HG03159 (cell line): ENCODE measurements at regions not wholly inside any gene's neighbourhood (a gene's known extent, or its start where the extent isn't known, plus 50 kb on each side); places are given as distances from the start of the nearest gene placed in this dataset.
"Not testable (repeated sequence)": the region's sequence is repeated elsewhere in the genome, so short reads cannot be mapped to it uniquely, and the experiment has no call there.

Experiments used
- ATAC-seq: cut with Tn5 transposase; IDR thresholded peaks from one replicate; pipeline ENCODE4 v1.9.1; 2021; ENCODE audit warnings: mild to moderate bottlenecking, moderate library complexity; ENCODE audit not compliant: unreplicated experiment

DNA sequence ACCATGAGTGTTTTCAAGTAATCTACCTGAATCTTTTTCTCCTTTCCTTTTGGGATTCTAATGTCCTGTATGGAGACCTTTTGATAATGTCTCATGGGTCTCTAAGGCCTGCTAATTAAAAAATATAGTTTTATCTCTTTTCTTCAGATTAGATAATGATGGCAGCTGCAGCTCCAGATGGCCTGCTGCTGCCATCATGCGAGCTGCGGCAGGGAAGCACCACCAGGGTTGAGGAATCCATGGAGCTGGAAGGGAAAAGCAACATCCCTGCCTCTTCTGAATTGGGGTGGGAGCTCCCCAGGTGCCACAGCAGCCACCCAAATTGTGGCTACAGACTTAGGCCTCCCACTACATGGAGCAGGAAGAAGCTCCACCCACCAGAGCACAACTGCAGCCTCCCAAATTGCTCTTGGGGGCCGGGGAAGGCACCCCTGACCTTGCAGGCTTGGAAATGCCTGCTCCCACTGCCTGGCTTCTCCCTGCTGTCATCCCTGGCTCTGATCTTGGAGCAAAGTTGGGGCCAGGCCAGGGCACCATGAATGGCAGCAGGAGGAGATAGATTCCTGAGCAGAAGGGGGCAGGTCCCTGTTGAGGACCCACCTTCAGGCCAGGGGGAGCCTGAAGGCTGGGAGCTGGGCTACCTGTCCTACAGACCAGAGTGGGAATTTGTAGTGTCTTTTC lies 189.6 kb upstream of the MAN1A1 start:
- ATAC-seq = no peak

DNA sequence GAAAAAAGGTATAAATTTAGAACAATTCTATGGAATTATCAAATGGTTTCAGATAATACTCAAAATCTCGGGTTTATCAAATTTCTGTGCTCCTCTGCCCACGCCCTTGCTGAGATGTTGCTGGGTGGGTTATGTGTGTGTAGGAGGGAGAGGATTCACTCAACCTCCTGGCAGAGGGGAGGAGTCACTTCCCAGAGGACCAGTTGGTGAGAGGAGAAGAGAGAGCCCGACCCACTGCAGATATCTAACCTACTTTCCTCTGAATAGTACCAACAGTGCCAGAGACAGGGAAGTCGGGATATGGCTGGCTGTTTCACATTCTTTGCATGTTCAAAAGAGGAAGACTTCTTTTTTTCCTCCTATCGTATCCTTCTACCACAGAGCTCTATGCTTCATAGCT lies 187.1 kb upstream of the MAN1A1 start:
- no peak for ATAC-seq

DNA sequence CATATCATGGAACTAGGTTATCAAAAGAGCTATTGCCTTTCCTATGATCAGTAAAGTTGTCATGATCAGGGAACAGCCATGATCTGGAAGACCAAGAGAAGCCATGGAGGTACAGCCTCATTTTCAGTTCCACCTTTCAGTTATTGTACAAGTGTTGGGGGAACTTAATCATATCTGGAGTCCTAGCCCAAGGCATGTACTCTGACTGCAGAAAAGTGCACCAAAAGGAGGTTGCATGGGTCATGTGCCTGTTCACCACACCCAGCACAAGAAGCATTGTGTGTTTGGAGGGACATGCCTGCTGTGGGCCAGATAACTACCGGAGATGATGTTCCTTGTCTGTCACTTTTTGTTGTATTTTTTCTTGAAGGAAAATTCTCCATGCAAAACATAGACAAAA lies 185.8 kb upstream of the MAN1A1 start:
- ATAC-seq = no peak

DNA sequence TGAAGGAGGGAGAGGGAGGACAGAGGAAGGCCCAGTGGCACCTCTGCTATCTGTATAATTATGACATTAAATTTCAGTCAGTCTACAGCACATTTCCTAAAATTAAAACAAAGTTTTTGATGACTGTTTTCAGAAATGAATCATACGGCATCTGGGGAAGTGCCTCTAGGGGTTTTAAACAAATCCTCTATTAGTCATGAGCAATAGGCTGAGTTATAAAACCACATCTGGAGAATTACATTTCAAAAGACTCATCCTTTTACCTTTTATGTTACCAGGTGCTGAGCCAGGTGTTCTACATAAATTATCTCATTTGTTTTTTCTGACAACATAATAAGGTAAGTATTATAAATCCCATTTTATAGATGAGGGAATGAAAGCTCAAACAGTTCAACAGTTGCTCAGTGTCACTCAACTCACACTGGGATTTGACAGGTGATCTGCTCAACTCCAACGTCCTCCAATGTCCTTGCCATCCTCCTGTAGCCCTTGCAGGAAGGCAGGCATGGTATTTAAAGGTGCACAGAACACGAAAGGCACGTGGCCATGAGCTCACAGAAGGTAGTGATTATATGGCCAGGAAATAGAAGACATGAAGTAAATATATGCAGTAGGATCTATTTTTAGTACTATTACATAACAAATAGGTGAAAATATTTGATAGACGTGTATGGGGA lies 184.2 kb upstream of the MAN1A1 start:
- peak; percentile 62 for ATAC-seq

DNA sequence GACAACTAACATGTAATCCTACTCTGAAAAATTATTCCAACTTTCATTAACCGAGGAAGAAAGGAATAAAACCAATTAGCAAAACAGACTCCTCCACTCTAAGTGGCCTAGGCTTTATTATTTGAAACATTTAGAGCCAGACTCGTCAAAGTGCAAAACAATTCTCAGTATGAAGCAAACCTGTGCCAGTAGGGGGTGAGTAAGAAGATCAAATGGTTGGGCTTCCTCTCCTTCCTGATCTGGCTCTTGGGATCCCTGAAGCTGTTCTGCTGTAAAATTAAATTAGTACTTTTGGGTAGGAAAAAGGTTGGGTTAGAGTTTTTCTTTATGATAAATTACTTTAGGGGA lies 177.6 kb upstream of the MAN1A1 start:
- no peak for ATAC-seq

DNA sequence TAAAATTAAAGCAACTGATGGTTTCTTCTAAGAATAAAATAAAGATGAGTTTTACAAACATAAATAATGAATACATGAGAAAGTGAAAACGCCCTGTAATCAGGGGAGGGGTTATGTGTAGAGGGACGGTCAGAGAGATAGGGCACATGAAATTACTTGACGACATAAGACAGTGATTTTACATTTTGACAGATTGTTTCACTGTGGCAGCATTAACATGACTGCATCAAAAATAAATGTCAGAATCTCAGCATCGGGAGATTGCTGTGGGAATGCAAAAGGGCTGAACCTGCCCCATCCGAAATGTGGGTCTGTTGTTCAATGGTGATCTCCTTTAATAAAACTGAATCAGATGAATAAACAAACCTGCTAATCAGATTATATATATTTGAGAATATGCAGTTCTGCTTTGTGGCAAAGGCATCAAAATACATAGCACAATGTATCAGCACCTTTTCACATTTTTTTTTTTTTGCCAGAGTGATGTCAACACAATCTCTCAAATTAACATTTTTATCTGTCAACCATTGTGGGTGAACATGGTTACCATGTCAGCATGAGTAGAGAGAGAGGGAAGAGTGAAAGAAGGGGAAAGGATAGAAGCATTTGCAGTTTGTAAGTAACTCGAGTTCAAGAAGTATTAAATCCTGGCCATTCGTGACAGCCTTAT lies 177.1 kb upstream of the MAN1A1 start:
- ATAC-seq = no peak

DNA sequence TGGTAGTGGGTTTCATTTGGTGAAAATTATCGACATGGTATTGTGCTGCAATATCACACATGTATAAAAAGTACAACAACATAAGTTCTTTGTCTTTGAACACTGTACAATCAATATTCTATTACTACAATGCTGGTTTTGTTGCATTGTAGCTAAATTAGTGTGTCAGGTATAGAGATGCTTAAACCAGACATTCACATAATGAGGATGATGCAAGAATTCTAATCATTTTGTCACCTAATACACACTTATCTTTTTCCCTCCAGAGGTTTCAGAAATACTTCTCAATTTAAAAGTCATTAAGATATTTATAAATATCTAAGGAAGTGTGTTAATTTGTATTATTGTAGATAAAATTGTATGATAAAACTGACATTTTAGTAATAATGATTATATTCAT lies 174.8 kb upstream of the MAN1A1 start:
- ATAC-seq = no peak

DNA sequence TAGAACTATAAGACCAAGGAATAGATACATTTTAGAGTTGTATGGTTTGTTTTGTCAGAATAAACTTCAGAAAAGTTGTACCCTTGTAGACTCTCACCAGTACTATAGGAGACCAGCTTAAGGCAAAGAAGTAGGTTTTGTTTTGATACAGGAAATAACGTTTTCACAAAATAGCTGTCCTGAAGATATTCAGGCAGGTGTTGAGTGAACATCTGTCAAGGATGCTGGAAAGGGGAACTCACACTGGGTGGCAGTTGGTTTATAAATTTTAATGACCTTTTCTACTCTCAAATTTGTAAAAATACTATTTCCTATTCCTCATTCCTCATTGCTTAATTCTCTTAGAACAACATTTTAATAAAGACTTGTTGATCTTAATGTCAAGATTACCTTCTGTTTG lies 174.0 kb upstream of the MAN1A1 start:
- ATAC-seq = no peak

DNA sequence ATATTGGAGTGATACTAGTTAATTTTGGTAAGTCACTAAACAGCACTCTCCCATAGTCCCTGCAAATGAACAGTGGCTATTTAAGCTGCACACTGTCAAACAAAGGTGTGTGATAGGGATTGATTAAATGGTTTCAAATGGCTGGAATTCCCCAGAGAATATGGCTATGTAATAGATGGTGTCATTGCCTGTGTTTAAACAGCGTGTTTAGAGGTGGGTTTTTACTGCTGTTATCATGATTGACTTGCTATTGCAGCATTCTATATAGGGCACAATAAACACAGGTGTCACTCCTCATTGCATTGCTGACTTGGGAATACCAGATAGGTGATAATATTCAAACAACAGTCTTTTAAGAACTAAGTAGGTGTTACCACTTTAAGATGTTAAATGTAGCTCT lies 171.7 kb upstream of the MAN1A1 start:
- ATAC-seq = no peak

DNA sequence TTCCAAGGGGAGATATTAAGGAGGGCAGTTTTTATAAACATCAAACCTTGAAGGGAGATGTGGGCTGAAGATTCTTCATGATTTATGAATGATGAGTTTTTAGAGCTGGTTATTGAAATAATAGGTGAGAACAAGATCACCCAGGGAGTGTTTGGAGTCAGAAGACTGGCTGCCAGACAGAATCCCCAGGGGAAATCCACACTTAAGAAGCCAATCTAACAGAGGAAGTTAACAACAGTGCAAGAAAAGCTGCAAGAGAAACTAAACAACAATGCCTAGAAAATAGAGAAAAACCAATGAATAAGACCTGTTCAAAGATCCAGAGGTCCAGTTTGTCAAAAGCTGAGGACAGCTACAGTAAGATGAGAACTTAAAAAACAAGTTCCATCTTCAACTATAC lies 167.9 kb upstream of the MAN1A1 start:
- no peak for ATAC-seq

DNA sequence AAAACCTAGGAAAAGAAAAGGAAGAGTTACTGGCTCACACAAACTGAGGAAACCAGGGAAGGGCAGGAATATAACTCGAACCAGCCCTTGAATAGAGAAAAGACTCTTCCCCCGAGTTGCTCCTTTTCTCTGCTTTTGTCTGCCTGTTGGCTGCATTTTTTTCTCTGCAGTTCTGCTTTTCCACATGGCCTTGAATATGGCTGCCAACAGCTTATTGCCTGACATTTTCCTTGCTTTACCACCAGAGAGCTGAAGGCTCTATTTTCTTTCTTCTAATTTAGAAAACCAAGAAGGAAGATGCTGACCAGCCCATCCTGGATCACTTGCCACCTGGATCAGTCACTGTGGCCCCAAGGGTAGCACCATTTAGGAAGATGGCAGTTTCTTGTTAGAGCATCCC lies 164.8 kb upstream of the MAN1A1 start:
- ATAC-seq = no peak

DNA sequence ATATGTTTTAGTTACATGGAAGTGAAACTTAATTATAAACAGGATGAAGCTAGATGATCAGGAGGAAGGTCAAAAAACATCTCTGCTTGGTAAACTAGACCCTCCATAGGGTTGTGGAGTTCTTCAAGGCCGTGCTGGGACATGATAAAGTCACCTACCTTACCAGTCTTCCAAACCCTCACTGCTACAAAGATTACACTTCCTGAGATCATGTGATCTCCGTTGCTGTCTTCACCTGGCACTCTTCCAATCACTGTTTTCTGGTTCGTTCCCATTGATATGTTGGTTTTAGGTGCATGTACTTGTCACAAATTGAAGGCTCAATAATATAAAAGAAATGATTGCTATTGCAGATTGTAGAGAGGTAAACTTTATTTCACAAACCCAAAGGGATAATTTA lies 161.5 kb upstream of the MAN1A1 start:
- no peak for ATAC-seq

DNA sequence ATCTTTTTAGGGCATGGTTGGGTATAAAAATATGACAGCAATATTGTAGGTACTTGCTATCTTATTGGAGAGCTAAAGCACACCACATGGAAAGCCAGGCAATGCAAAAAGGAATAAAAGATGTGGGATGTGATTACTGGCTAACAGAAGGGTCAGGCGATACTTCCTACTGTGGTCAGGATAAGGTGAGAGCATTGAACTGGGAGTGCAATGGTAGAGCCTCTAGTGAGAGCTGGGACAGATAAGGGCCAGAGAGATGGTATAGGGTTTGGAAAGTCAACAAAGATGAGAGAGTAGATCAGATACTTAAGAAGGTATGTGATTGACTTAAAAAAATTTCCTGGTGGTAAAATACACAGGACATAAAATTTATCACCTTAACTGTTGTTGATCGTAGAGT lies 160.7 kb upstream of the MAN1A1 start:
- no peak for ATAC-seq

DNA sequence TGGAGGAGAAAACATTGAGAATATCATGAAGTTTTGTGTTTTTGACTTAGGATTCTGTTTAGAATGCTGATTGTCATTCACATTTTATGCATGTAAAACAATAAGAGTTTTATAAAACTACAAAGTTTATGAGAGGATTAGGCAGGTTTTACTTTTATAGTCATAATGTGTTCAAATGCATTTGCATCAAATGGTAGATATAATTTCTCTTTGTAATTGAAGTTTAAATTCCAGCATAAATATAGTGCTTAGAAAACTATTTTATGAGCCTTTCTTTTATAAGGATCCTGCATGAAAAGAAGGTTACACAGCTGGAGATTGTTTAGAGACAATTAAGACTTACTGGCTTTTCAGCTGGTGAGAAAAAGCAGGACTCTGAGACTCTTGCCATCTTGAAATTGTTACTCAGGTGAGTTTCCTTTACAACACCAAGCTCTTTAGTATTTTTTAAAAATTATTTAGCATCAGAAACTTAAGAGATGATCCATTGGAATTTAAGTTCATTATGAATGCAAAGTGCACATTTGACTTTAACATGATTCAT lies 157.1 kb upstream of the MAN1A1 start:
- ATAC-seq = no peak

DNA sequence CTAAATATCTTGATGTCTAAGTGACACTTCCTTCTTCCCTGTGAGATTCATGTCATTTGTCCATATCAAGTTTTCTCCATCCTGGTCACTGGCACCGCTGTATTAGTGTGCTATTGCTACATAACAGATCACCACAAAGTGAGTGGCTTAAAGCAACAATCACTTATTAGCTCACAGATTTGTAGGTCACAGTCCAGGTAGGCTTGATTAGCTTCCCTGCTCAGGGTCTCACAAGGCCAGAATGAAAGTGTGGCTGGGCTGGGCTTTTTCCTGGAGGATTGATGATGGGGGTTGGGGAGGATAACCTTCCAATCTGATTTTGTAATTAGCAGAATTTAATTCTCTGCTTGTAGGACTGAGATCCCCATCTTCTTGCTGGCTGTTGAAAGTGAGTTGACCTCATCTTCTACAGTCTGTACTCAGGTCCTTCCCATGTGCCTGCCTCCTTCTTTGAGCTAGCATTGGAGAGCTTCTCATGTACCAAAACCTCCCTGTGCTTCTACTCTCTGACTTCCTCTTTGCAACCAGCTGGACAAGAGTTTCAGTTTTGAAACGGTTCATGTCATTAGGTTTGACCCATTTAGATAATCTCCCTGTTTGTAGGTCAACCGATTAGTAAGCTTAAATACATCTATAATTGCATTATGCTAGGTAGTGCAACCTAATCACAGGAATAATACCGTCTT lies 152.4 kb upstream of the MAN1A1 start:
- ATAC-seq = peak; percentile 96

DNA sequence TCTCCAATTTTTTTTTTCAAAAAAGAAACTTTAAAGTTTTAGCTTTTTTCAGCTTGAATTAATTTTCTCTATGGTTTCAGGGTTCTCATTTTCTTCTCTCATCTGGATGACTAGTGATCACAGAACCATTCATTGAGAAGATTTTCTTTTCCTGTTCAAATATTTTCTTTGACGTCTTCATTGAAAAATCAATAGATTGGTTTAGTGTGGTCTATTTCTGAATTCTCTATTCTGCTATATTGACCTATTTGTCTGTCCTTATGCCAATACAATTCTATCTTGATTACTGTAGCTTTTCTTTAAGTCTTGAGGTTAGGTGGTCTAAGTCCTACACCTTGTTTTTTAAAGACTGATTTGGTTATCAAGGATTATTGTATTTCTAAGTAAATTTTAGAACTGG lies 150.2 kb upstream of the MAN1A1 start:
- ATAC-seq = no peak

DNA sequence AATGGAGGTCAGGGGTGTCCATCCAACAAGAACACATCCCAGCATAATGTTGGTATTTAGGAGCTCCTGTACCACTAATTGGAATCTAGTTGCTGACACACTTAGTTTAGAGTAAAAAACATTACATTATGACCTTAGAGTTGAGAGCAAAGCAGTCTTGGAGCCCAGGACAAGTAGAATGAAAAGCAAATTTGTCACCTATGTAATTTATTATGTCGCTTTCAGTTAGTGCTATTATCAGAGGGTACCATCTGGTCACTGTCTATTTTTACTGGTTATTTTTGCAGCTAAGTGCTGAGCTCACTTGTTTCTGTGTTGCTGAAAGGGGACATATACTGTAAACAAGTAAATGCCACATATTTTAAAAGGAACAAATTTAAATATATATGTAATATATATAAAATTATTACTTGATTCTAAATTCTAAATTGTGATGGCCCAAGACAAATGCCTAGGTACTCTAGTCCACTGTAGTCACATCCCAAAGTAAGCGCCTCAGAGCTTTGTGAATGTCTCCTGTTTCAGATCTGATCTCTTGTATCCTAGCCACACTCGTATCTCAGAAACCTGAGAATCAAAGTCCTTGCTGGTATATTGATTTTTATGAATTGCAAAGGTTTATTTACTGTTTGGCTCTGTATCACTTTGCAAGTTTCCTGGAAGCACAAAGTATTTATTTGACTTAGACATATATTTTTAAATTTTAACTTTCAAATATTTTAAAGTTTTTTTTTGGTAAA lies 148.6 kb upstream of the MAN1A1 start:
- ATAC-seq = no peak

DNA sequence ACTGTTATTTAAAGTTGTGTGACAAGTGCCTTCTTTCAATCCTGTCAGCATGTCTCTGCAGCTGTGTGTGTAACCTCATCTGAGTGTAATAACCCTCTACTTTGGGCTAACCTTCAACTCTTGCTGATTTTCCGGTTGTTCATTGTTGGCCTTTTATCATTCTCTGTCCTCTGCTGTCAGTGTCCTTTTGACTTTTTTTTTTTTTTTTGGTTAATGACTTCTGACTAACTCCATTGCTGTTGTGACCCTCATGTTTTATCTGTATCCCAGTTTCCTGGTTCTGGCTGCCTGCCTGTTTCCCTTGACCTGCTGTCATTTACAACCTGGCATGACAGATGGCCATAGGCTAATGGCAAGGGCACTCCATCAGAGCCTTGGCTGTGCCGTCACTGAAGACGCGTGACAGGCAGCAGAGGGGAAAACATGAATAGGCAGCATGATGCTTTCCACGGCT lies 145.7 kb upstream of the MAN1A1 start:
- no peak for ATAC-seq

DNA sequence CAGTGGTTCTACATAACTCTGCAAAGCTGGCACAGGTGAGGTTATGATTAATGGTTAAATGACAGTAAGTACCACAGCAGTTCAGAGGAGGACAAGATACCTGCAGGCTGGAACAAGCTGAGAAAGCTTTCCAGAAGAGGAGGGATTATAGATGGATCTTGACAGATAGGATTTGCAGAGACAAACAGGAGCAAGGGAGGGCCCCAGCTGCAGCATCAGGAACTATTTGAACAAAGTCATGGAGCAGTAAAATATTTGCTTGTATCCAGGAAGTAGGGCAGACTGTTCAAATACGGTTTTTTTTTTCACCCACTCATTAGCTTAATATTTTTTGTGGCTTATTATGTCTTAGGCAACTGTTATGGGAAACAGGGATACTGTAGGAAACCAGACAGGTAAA lies 144.4 kb upstream of the MAN1A1 start:
- ATAC-seq = no peak

DNA sequence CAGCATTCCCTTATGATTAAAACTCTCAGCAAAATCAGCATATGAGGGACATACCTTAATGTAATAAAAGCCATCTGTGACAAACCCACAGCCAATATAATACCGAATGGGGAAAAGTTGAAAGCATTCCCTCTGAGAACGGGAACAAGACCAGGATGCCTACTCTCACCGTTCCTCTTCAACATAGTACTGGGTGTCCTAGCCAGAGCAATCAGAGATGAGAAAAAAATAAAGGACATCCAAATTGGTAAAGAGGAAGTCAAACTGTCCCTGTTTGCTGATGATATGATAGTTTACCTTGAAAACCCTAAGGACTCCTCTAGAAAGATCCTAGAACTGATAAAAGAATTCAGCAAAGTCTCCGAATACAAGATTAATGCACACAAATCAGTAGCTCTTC lies 141.6 kb upstream of the MAN1A1 start:
- not testable (repeated sequence) for ATAC-seq

DNA sequence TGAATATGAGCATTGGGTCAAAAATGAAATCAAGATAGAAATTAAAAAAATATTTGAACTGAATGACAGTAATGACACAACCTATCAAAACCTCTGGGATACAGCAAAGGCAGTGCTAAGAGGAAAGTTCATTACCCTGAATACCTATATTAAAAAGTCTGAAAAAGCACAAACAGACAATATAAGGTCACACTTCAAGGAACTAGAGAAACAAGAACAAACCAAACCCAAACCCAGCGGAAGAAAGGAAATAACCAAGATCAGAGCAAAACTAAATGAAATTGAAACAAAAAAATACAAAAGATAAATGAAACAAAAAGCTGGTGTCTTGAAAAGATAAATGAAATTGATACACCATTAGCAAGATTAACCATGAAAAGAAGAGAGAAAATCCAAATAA lies 140.5 kb upstream of the MAN1A1 start:
- not testable (repeated sequence) for ATAC-seq
